ENCODE measurements at regions not wholly inside any gene's neighbourhood (a gene's known extent, or its start where the extent isn't known, plus 50 kb on each side); places are given as distances from the start of the nearest gene placed in this dataset.

DNA sequence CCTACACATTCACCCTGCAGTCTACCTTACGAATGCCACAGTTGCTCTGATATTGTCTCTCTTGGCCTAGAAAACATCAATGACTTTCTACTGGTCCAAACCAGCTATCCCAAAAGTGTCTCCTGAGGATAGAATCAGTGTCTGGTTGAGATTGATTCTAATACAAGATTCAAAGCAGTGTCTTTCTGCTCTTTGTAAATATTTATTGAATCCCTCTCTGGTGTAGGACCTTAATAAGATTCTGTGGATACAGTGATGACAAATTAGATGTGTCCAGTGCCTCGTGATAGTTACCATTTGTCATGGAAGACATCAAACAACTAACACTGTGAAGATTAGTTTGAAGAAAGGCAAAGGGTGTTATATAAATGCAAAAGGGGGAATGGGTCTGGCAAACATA lies 380.7 kb upstream of the TRIB2 start:
- H3K27ac ChIP-seq: no peak overlapping the region
- BruUV-seq (replicated peaks): no TSS peak
- no peaks in the 10 kb centered on the region for H3K9me2 ChIP-seq (ENCODE audit: insufficient read depth)
- no peaks in the 10 kb centered on the region for H3K27me3 ChIP-seq (ENCODE audit: insufficient read depth, low read depth)
- no peak overlapping the region for H3K4me2 ChIP-seq
- no peaks in the 10 kb centered on the region for H3K36me3 ChIP-seq (ENCODE audit: low read depth)
- intact Hi-C loops (cut with micrococcal nuclease; ENCODE audit: unreplicated experiment): no loop called here
- no peaks in the 10 kb centered on the region for H3F3A ChIP-seq (ENCODE audit: insufficient read depth, low read depth)
- H3K79me2 ChIP-seq (ENCODE audit: low read depth): no peaks in the 10 kb centered on the region
- no peak overlapping the region; the same call in 1 of the 2 replicates for H2AFZ ChIP-seq
- ChIA-PET POLR2A (ENCODE audit: unreplicated experiment) (no interaction called here), CTCF (no interaction called here)
- H4K20me1 ChIP-seq (ENCODE audit: insufficient read depth): no peaks in the 10 kb centered on the region
- no peak for DNase-seq
- H3K4me3 ChIP-seq: no peak overlapping the region
- H3K4me1 ChIP-seq (replicated peaks; ENCODE audit: insufficient read depth): no peaks in the 10 kb centered on the region
- TF ChIP-seq EZH2 (IDR thresholded peaks at IDR 0.05; ENCODE audit: low read depth): no peak
- TF ChIP-seq, protein P1, sequence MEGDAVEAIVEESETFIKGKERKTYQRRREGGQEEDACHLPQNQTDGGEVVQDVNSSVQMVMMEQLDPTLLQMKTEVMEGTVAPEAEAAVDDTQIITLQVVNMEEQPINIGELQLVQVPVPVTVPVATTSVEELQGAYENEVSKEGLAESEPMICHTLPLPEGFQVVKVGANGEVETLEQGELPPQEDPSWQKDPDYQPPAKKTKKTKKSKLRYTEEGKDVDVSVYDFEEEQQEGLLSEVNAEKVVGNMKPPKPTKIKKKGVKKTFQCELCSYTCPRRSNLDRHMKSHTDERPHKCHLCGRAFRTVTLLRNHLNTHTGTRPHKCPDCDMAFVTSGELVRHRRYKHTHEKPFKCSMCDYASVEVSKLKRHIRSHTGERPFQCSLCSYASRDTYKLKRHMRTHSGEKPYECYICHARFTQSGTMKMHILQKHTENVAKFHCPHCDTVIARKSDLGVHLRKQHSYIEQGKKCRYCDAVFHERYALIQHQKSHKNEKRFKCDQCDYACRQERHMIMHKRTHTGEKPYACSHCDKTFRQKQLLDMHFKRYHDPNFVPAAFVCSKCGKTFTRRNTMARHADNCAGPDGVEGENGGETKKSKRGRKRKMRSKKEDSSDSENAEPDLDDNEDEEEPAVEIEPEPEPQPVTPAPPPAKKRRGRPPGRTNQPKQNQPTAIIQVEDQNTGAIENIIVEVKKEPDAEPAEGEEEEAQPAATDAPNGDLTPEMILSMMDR (conservative IDR thresholded peaks at IDR 0.05): no peak
- peaks cover 4% of the 10 kb centered on the region; the same call in 1 of the 2 replicates for H3K9me3 ChIP-seq (ENCODE audit: insufficient read depth, low read depth)

DNA sequence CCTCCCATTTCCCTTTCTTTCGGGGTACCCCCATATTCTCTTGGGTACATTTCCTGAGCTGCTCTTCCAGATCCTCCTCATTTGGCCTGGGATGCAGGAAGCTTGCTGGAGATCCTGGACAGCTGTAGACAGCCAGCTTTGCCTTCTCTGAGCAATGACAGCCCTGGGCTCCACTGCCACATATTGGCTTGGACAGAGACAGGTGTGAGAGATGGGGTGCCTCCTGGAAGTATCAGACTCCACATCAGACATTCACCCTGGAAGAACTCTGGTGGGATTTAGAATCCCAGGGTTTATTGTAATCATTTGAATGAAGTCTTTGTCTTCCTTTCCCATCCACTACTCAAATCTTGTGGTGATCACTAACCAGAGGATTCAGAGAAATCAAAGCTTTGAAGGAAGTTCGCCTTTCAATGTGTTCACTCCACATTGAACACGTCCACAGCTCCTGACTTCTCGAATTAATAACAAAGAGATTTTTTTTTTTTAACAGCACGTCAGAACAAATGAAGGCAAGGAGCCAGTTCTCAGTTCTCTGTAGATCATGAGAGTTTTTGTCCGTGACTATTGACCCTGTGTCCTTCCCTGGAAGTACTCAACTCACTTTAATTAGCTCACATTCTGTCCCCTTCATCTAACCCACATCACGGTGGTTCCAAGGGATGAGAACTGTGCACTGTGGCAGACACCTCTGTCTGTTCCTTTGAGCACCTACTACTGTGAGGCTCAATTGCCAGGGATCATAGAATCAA lies 377.6 kb upstream of the TRIB2 start:
- CTCF ChIA-PET: no interaction called here
- POLR2A ChIA-PET (ENCODE audit: unreplicated experiment): no interaction called here

DNA sequence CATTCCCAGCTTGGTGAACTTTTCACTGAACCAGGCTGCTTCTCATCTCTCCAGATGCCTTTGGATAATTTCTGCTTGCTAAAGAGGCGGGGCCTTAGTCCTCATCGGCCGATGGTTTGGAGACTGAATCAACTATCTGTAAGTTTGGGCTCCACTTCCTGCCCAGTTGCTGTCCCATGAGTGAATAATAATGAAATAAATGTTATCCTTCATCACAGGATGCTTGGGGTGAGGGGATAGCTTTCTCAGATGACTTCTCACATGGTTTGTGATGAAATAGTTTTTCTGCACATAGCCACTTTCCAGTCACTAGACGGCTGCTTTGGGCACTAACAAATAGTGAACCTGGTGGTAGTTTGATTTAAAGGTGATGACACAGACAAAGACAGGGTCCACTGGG lies 376.6 kb upstream of the TRIB2 start:
- intact Hi-C loops (cut with micrococcal nuclease; ENCODE audit: unreplicated experiment): no loop called here
- TF ChIP-seq, protein P1 (conservative IDR thresholded peaks at IDR 0.05): no peak
- no peak for TF ChIP-seq EZH2 (IDR thresholded peaks at IDR 0.05; ENCODE audit: low read depth)
- no peaks in the 10 kb centered on the region for H3K79me2 ChIP-seq (ENCODE audit: low read depth)

More for the DNA sequence above, 377.6 kb upstream of the TRIB2 start:
- no TSS peak for BruUV-seq (replicated peaks)
- TF ChIP-seq, protein P1 (conservative IDR thresholded peaks at IDR 0.05): no peak
- no peak for TF ChIP-seq EZH2 (IDR thresholded peaks at IDR 0.05; ENCODE audit: low read depth)
- H2AFZ ChIP-seq: no peak overlapping the region
- H3K9me2 ChIP-seq (ENCODE audit: insufficient read depth): no peaks in the 10 kb centered on the region
- H3F3A ChIP-seq (ENCODE audit: insufficient read depth, low read depth): no peaks in the 10 kb centered on the region
- H3K27ac ChIP-seq: no peak overlapping the region
- no peaks in the 10 kb centered on the region for H3K27me3 ChIP-seq (ENCODE audit: insufficient read depth, low read depth)
- H3K4me2 ChIP-seq: no peak overlapping the region
- DNase-seq: no peak
- no peaks in the 10 kb centered on the region; the same call in 1 of the 2 replicates for H3K9me3 ChIP-seq (ENCODE audit: insufficient read depth, low read depth)
- H3K79me2 ChIP-seq (ENCODE audit: low read depth): no peaks in the 10 kb centered on the region
- H3K36me3 ChIP-seq (ENCODE audit: low read depth): no peaks in the 10 kb centered on the region
- intact Hi-C loops (cut with micrococcal nuclease; ENCODE audit: unreplicated experiment): no loop called here
- H4K20me1 ChIP-seq (ENCODE audit: insufficient read depth): no peaks in the 10 kb centered on the region
- peaks cover 7% of the 10 kb centered on the region; the same call in 1 of the 2 replicates for H3K4me1 ChIP-seq (replicated peaks; ENCODE audit: insufficient read depth)
- no peak overlapping the region for H3K4me3 ChIP-seq

More for the DNA sequence above, 376.6 kb upstream of the TRIB2 start:
- Histone ChIP-seq H2AFZ (no peak overlapping the region), H4K20me1 (ENCODE audit: insufficient read depth) (no peaks in the 10 kb centered on the region), H3K27me3 (ENCODE audit: insufficient read depth, low read depth) (no peaks in the 10 kb centered on the region), H3K4me2 (no peak overlapping the region), H3K9me2 (ENCODE audit: insufficient read depth) (no peaks in the 10 kb centered on the region), H3K9me3 (ENCODE audit: insufficient read depth, low read depth) (no peaks in the 10 kb centered on the region; the same call in 1 of the 2 replicates), H3F3A (ENCODE audit: insufficient read depth, low read depth) (no peaks in the 10 kb centered on the region), H3K27ac (no peak overlapping the region), H3K36me3 (ENCODE audit: low read depth) (no peaks in the 10 kb centered on the region), H3K4me3 (no peak overlapping the region), H3K4me1 (replicated peaks; ENCODE audit: insufficient read depth) (peaks cover 7% of the 10 kb centered on the region; the same call in 1 of the 2 replicates)
- no TSS peak for BruUV-seq (replicated peaks)
- DNase-seq: no peak
- CTCF ChIA-PET: no interaction called here
- POLR2A ChIA-PET (ENCODE audit: unreplicated experiment): no interaction called here
